BE2C (cell line): ENCODE measurements at regions not wholly inside any gene's neighbourhood (a gene's known extent, or its start where the extent isn't known, plus 50 kb on each side); places are given as distances from the start of the nearest gene placed in this dataset.

Experiments
- DNase-seq: peaks from one replicate; pipeline ENCODE4 v3.0.0-alpha.2; 2020
- H3K27me3 ChIP-seq: fragments of 250-450 bp; sonication (Bioruptor Pico); 2 replicates; pipeline ENCODE4 v1.5.1; 2020; ENCODE audit warnings: mild to moderate bottlenecking
- H3K36me3 ChIP-seq: fragments of 250-450 bp; sonication (Bioruptor Pico); 2 replicates; pipeline ENCODE4 v1.5.1; 2020; ENCODE audit warnings: mild to moderate bottlenecking
- H3K4me1 ChIP-seq: fragments of 250-450 bp; sonication (Bioruptor Pico); 2 replicates; pipeline ENCODE4 v1.5.1; 2020
- H3K4me3 ChIP-seq: 2 replicates; pipeline ENCODE4 v1.5.1; 2011; ENCODE audit warnings: low read depth, low read length
- H3K9me3 ChIP-seq: fragments of 250-450 bp; sonication (Bioruptor Pico); 2 replicates; pipeline ENCODE4 v1.5.1; 2020
- TF ChIP-seq, protein P1 (sequence below): IDR thresholded peaks from 2 replicates; pipeline ENCODE4 v1.5.1; 2012; ENCODE audit warnings: mild to moderate bottlenecking, low read depth, low read length

DNA sequence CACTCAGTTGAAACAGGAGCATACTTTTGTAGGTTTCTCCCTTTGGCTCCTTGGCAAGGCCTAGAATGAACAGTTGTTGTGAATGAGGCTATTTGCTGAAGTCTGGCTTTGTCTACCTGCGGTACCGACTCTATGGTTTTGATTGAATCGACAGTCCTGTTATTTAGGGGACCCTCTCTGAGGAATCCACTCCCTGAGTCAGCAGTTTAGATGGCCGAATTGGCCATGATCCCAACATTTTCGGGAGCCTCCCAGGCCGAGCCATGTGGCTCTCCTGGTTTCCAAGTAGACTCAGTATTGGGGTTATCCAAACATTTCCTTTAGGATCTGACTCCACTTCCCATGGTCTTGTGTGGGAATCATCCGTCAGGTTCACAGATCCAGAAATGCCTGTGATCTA lies 394.8 kb upstream of the MAF start:
- TF ChIP-seq, protein P1, sequence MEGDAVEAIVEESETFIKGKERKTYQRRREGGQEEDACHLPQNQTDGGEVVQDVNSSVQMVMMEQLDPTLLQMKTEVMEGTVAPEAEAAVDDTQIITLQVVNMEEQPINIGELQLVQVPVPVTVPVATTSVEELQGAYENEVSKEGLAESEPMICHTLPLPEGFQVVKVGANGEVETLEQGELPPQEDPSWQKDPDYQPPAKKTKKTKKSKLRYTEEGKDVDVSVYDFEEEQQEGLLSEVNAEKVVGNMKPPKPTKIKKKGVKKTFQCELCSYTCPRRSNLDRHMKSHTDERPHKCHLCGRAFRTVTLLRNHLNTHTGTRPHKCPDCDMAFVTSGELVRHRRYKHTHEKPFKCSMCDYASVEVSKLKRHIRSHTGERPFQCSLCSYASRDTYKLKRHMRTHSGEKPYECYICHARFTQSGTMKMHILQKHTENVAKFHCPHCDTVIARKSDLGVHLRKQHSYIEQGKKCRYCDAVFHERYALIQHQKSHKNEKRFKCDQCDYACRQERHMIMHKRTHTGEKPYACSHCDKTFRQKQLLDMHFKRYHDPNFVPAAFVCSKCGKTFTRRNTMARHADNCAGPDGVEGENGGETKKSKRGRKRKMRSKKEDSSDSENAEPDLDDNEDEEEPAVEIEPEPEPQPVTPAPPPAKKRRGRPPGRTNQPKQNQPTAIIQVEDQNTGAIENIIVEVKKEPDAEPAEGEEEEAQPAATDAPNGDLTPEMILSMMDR, result no peak
- Histone ChIP-seq H3K36me3 (no peaks in the 10 kb centered on the region), H3K9me3 (peaks cover 4% of the 10 kb centered on the region), H3K4me3 (no peak overlapping the region), H3K27me3 (no peaks in the 10 kb centered on the region), H3K4me1 (no peaks in the 10 kb centered on the region)
- no peak for DNase-seq

GRCh38 chr16:79994418-79994817 lies 393.9 kb upstream of the MAF start:
- DNase-seq, result no peak
- TF ChIP-seq, protein P1, result no peak
- Histone ChIP-seq H3K27me3 (no peaks in the 10 kb centered on the region), H3K9me3 (peaks cover 4% of the 10 kb centered on the region), H3K4me3 (no peak overlapping the region), H3K36me3 (no peaks in the 10 kb centered on the region), H3K4me1 (no peaks in the 10 kb centered on the region)

DNA sequence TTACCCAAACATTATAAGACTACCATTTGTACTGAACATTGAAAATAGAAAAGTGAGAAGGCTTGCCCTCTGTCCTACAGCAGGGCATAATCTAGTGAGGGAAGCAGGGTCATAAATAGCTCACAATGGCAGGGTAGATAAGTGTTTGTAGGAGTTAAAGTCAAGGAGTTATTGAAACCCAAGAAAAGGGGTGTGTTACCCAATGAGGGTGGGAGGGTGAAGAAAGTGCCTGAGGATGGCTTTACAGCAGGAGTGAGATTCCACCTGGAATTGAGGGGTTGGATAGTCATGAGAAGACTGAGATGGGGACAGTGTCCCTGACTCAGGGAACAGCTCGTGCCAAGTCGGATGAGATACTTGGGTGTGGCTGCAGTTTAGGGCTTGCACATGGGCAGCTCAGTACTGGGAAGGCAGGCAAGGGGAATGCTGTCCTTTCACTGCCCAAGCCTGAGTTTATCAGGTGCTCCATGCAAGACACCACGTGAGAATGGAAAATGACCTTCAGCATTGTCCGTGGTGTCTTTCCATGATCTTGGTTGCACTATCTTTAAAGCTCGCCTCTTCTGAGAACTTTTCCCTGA lies 393.2 kb upstream of the MAF start:
- Histone ChIP-seq H3K4me1 (no peaks in the 10 kb centered on the region), H3K4me3 (no peak overlapping the region), H3K36me3 (no peaks in the 10 kb centered on the region), H3K9me3 (peaks cover 4% of the 10 kb centered on the region), H3K27me3 (no peaks in the 10 kb centered on the region)
- no peak for DNase-seq
- TF ChIP-seq, protein P1, result no peak

DNA sequence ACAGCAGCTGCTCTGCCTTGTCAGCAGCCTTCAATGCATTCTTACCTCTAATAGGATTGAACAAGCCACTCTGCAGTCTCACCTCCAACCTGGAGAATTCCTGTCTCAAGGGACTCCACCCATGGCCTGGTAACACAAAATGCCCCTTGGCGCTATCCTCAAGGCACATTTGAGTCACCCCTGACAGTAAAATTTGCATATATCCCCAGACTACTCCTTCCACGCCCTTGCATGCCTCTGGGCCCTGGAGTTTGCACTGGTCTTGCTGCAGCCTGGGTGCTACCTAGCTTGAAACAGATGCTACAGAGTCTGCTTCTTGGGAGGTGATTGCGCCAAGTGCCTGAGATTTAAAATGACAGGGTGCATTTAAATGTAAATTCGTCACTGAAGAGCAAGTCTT lies 391.4 kb upstream of the MAF start:
- DNase-seq, result no peak

DNA sequence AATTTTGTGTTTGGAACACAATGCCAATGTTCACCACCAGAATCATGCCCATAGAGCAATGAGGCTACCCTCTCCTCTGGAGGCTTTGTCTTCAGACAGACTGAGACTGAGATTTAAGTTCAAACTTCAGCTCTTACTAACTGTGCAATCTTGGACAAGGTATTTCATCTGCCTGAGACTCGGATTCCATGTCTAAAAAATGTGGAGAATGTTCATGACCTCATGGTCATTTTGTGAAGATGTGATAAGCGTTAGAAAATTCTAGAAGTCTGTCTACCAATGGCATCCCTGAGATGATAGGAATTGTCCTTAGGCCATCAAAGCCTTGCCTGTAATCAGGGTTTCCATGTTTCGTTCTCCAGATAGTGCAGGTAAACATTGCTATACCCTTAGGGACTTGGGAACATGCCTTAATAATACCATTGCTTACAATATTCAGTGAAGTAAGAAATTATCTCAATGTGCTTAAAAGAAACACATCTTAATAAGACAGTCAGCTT lies 388.2 kb upstream of the MAF start:
- Histone ChIP-seq H3K4me1 (no peaks in the 10 kb centered on the region), H3K9me3 (no peaks in the 10 kb centered on the region; the same call in none of the 2 replicates), H3K4me3 (no peak overlapping the region), H3K36me3 (no peaks in the 10 kb centered on the region), H3K27me3 (no peaks in the 10 kb centered on the region)
- DNase-seq, result no peak
- TF ChIP-seq, protein P1, result no peak

More for the DNA sequence above, 391.4 kb upstream of the MAF start:
- TF ChIP-seq, protein P1, result no peak
- Histone ChIP-seq H3K4me3 (no peak overlapping the region), H3K4me1 (no peaks in the 10 kb centered on the region), H3K36me3 (no peaks in the 10 kb centered on the region), H3K27me3 (no peaks in the 10 kb centered on the region), H3K9me3 (peaks cover 4% of the 10 kb centered on the region)

DNA sequence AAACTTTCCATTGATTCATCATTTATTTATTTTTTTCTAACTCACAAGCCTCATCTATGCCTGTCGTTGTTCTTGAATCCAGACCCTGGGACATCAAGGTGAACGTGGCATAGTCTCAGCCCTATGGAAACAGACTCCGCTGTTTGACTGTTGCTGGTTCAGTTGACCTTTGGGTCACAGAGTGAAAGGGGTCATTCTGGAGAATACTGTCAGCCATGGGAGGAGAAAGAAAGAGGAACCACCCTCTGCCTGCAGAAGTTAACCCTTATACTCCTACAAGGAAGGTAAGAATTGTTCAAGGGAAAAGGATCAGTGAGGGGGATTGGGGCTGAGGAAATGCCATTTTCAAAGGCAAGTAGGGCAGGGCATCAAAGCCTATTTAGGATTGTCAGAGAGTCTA lies 387.6 kb upstream of the MAF start:
- TF ChIP-seq, protein P1, result no peak
- Histone ChIP-seq H3K4me3 (no peak overlapping the region), H3K27me3 (no peaks in the 10 kb centered on the region), H3K36me3 (no peaks in the 10 kb centered on the region), H3K9me3 (no peaks in the 10 kb centered on the region; the same call in 1 of the 2 replicates), H3K4me1 (no peaks in the 10 kb centered on the region)
- no peak for DNase-seq
